A549 (cell line): ENCODE measurements at regions not wholly inside any gene's neighbourhood (a gene's known extent, or its start where the extent isn't known, plus 50 kb on each side); places are given as distances from the start of the nearest gene placed in this dataset.

ENCODE experiments used
- ATAC-seq, 2 experiments: fragments of 200-7000 bp in 1 of 2; fragments of >200 bp in 1 of 2; cut with Nextera tagmentation in 1 of 2; cut with Tn5 transposase in 1 of 2; 3 replicates each; pipeline versions ENCODE4 v1.8.0 to v1.9.1; 2018 to 2020; ENCODE audit warnings: mild to moderate bottlenecking in 1 of 2, moderate library complexity in 1 of 2
- CTCF ChIA-PET: fragments of 300-600 bp; sonication (Branson Sonifier 250); formaldehyde crosslinking; extraction: SDS; loops from one replicate; lab custom pipeline; 2021; ENCODE audit warnings: antibody characterized with exemption, inconsistent platforms; lab: Yijun Ruan, JAX
- POLR2A ChIA-PET: fragments of 350-600 bp; formaldehyde crosslinking; extraction: SDS; loops from one replicate; lab custom pipeline; 2021; ENCODE audit warnings: antibody characterized with exemption, inconsistent platforms; lab: Yijun Ruan, JAX
- DNase-seq, 2 experiments: peaks; one replicate each; pipeline versions ENCODE4 v3.0.0 to v3.0.0-alpha.2; 2011 to 2016; ENCODE audit warnings: low read depth in 1 of 2, low spot score in 1 of 2
- FAIRE-seq: peaks from 2 replicates; lab custom pipeline; 2011; peaks lifted over from hg19 to GRCh38; lab: Jason Lieb, UNC
- H3K27ac ChIP-seq, 2 experiments: fragments of >200 bp; sonication (Bioruptor Twin); formaldehyde crosslinking; 3 replicates each; pipeline ENCODE4 v1.5.1; 2016 to 2017
- H3K4me1 ChIP-seq: fragments of >200 bp; sonication (Bioruptor Twin); formaldehyde crosslinking; 3 replicates; pipeline ENCODE4 v1.6.1; 2016
- H3K4me2 ChIP-seq: fragments of >200 bp; sonication (Bioruptor Twin); formaldehyde crosslinking; 3 replicates; pipeline ENCODE4 v1.6.1; 2016
- H3K4me3 ChIP-seq: fragments of >200 bp; sonication (Bioruptor Twin); formaldehyde crosslinking; 3 replicates; pipeline ENCODE4 v1.5.1; 2016
- H3K9me3 ChIP-seq: fragments of >200 bp; sonication (Bioruptor Twin); formaldehyde crosslinking; 3 replicates; pipeline ENCODE4 v1.6.1; 2016
- BHLHE40 ChIP-seq: IDR thresholded peaks from 2 replicates; pipeline ENCODE4 v1.6.1; 2012; ENCODE audit warnings: low read depth, low read length, inconsistent platforms
- CBX8 ChIP-seq: fragments of 200-600 bp; sonication (generic); IDR thresholded peaks from 2 replicates; pipeline ENCODE4 v1.6.1; 2016
- HOXA7 ChIP-seq: fragments of 250-450 bp; sonication (Bioruptor Pico); IDR thresholded peaks from 2 replicates; pipeline ENCODE4 v1.5.0; 2020; ENCODE audit warnings: mild to moderate bottlenecking, moderate library complexity
- KDM5A ChIP-seq: fragments of 200-600 bp; sonication (generic); IDR thresholded peaks from 2 replicates; pipeline ENCODE4 v1.6.1; 2016; ENCODE audit warnings: antibody characterized with exemption, mild to moderate bottlenecking
- MAFK ChIP-seq: fragments of 450-650 bp; IDR thresholded peaks from 2 replicates; pipeline ENCODE4 v1.6.1; 2014; ENCODE audit not compliant: partially characterized antibody
- NR3C1 ChIP-seq: fragments of >200 bp; sonication (Bioruptor Twin); formaldehyde crosslinking; IDR thresholded peaks from 3 replicates; pipeline ENCODE4 v1.6.1; 2017
- POLR2A ChIP-seq: IDR thresholded peaks from 2 replicates; pipeline ENCODE4 v1.6.1; 2012; ENCODE audit warnings: mild to moderate bottlenecking, low read length
- RCOR1 ChIP-seq: fragments of 150-350 bp; IDR thresholded peaks from 2 replicates; pipeline ENCODE4 v1.6.1; 2014; ENCODE audit warnings: antibody characterized with exemption, low read length, low read depth
- RFX5 ChIP-seq: fragments of 450-650 bp; IDR thresholded peaks from 2 replicates; pipeline ENCODE4 v1.7.1; 2014; ENCODE audit warnings: antibody characterized with exemption, mild to moderate bottlenecking, moderate library complexity
- TFCP2L1 ChIP-seq: fragments of 250-450 bp; sonication (Bioruptor Pico); IDR thresholded peaks from 2 replicates; pipeline ENCODE4 v1.5.0; 2021; ENCODE audit warnings: mild to moderate bottlenecking
- ZC3H11A ChIP-seq: fragments of 450-650 bp; IDR thresholded peaks from 2 replicates; pipeline ENCODE4 v1.6.1; 2014; ENCODE audit warnings: antibody characterized with exemption, mild to moderate bottlenecking
- ZNF302 ChIP-seq: fragments of 250-450 bp; sonication (Bioruptor Pico); IDR thresholded peaks from 2 replicates; pipeline ENCODE4 v1.9.0; 2021; ENCODE audit warnings: inconsistent platforms, mild to moderate bottlenecking, moderate library complexity
- ZSCAN20 ChIP-seq: fragments of 250-450 bp; sonication (Bioruptor Pico); IDR thresholded peaks from 2 replicates; pipeline ENCODE4 v1.8.0; 2022; ENCODE audit warnings: mild to moderate bottlenecking, moderate library complexity
- TF ChIP-seq, protein P1 (sequence below): IDR thresholded peaks from 2 replicates; pipeline ENCODE4 v1.6.1; 2012

DNA sequence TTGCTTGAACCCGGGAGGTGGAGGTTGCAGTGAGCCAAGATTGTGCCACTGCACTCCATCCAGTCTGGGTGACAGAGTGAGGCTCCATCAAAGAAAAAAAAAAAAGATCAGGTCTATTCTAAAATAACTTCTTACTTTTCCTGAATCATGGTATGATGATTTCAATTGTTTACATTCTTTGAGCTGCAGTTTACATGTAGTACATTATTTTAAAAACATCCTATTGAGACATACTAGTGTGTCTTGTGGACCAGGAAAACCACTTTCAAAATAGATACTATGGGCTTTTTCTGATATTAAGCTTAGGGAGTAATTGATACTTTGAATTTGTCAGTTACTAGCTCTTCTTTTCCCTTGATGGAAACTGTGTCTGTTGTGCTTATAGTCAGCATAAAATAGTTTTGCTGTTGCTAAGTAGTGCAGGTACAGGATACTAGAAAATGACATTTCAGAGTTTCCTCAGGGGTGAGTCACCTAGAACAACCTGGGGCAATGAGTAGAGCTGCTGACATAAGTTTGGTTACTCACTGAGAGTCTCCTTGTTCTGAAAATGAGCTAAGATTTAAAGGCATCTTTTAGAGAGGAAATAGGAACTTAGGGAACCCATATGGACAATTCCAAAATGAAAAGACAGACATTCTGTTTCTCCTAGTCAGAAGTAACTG, 53.2 kb upstream of the C4orf54 start (continued):
- TF ChIP-seq KDM5A (no peak), TFCP2L1 (CRISPR knock-in tag) (no peak)
- TF ChIP-seq, protein P1, sequence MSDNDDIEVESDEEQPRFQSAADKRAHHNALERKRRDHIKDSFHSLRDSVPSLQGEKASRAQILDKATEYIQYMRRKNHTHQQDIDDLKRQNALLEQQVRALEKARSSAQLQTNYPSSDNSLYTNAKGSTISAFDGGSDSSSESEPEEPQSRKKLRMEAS = no peak
- TF ChIP-seq, all 56 proteins: peak for 0

DNA sequence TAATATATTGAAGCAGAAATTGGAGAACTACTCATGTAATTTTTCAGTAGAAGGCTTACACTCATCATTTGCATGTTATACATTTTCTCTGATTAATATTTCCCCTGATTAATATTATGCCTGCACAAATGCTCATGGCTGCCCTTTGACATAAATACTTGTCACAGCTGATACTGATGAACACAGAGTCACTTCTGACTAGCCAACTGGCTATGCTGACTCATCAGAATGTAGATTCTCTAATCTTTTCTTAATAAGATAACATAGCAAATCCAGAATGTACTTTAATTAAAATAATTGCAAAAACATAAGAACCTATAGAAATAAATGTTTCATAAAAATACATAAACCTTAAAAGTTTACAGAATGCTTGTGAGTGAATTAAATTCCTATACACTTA, 52.4 kb upstream of the C4orf54 start:
- Histone ChIP-seq H3K4me3 (no peak overlapping the region), H3K4me1 (peaks cover 4% of the 10 kb centered on the region; the same call in 1 of the 3 replicates), H3K27ac (no peak overlapping the region), H3K4me2 (no peak overlapping the region), H3K9me3 (no peaks in the 10 kb centered on the region)
- ATAC-seq (no peak), DNase-seq (no peak), FAIRE-seq (no peak)
- POLR2A ChIA-PET = no interaction called here
- CTCF ChIA-PET = no interaction called here
- TF ChIP-seq MAFK (peak; percentile 87), ZNF302 (no peak)

DNA sequence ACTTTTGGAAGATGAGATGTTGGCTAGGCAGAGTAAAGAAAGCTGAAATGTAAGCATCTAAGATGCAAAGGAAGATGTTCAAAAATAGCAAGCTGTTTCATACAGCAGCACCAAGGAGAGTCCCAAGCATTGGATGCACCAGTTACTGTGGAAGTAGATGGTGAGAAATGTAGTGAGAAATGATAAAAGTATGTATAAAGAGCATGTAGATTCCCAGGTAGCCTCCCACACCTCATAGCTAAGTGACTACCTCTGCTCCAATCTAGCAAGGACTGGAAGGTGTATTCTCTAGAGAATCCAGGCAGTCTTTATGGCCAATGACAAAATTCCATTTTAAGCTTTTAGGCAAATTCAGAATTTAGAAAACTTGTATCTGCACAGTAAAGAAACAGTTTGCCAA, 50.9 kb upstream of the C4orf54 start:
- POLR2A ChIA-PET = no interaction called here
- DNase-seq (no peak), FAIRE-seq (no peak), ATAC-seq (no peak)
- peaks cover 4% of the 10 kb centered on the region; the same call in 1 of the 3 replicates for H3K4me1 ChIP-seq
- H3K9me3 ChIP-seq = no peaks in the 10 kb centered on the region
- no peak overlapping the region for H3K4me2 ChIP-seq
- CTCF ChIA-PET = no interaction called here
- H3K27ac ChIP-seq = no peak overlapping the region
- TF ChIP-seq KDM5A (no peak), ZC3H11A (no peak), RCOR1 (no peak), HOXA7 (CRISPR knock-in tag) (no peak), ZSCAN20 (CRISPR knock-in tag) (no peak), POLR2A (no peak), BHLHE40 (no peak), NR3C1 (no peak), CBX8 (no peak), RFX5 (no peak)
- TF ChIP-seq, all 56 proteins: peak for 0
- H3K4me3 ChIP-seq = no peak overlapping the region
